Activated naive CD8-positive, alpha-beta T cell treated with anti-CD3 and anti-CD28 coated beads, Interleukin-2, amount 10 ng/mL, durations not matched to agents 7 days and 5 days (primary cell): ENCODE measurements at regions not wholly inside any gene's neighbourhood (a gene's known extent, or its start where the extent isn't known, plus 50 kb on each side); places are given as distances from the start of the nearest gene placed in this dataset.

Experiments used
- ATAC-seq: fragments of 150-1000 bp; cut with Tn5 transposase; one replicate; pipeline ENCODE4 v1.10.0; 2021; ENCODE audit warnings: low read depth, moderate library complexity
- POLR2A ChIA-PET: fragments of 350-600 bp; sonication (Branson Sonifier 250); formaldehyde crosslinking; loops from one replicate; lab custom pipeline; 2021; ENCODE audit warnings: antibody characterized with exemption; lab: Charles Lee
- DNase-seq: peaks from one replicate; pipeline ENCODE4 v3.0.0; 2021
- H3K27ac Mint-ChIP-seq: one replicate; pipeline ENCODE4 v1.8.0; 2022; ENCODE audit warnings: mild to moderate bottlenecking, mixed read lengths
- H3K27me3 Mint-ChIP-seq: one replicate; pipeline ENCODE4 v1.8.0; 2022; ENCODE audit warnings: mild to moderate bottlenecking, moderate library complexity, mixed read lengths
- H3K36me3 Mint-ChIP-seq: one replicate; pipeline ENCODE4 v1.8.0; 2021; ENCODE audit warnings: mild to moderate bottlenecking, mixed read lengths
- H3K4me1 Mint-ChIP-seq: one replicate; pipeline ENCODE4 v1.8.0; 2021; ENCODE audit warnings: mixed read lengths
- H3K4me3 Mint-ChIP-seq: one replicate; pipeline ENCODE4 v1.8.0; 2022; ENCODE audit warnings: mild to moderate bottlenecking, moderate library complexity, mixed read lengths
- H3K9me3 Mint-ChIP-seq: one replicate; pipeline ENCODE4 v1.8.0; 2021; ENCODE audit warnings: mixed read lengths

GRCh38 chr6:6525933-6526332 is 62.6 kb upstream of the LY86 start:
- H3K4me3 Mint-ChIP-seq = no peak overlapping the region
- no peak overlapping the region for H3K27ac Mint-ChIP-seq
- ATAC-seq (no peak), DNase-seq (no peak)
- H3K9me3 Mint-ChIP-seq = no peaks in the 10 kb centered on the region
- H3K27me3 Mint-ChIP-seq = peaks cover 51% of the 10 kb centered on the region
- H3K36me3 Mint-ChIP-seq = no peaks in the 10 kb centered on the region
- POLR2A ChIA-PET = no interaction called here
- H3K4me1 Mint-ChIP-seq = no peaks in the 10 kb centered on the region

DNA sequence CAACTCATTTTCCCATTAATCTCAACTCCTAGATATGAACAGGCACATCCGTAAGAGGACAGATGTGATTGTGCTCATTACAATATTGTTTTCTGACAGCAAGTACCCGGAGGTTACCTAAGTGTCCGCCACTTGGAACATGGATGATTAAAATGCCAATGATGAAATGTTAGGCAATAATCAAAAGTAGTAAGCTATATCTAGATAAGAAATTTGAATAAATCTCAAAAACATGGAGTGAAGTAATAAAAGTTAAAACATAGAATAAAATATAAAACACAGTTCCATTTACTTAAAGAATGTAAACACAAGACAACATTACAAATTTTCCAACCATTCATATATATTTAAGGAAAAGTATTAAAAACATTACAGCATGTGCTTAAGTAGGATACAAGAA is 59.2 kb upstream of the LY86 start:
- Mint-ChIP-seq H3K4me1 (no peaks in the 10 kb centered on the region), H3K4me3 (no peak overlapping the region), H3K9me3 (no peaks in the 10 kb centered on the region), H3K27ac (no peak overlapping the region), H3K27me3 (peaks cover 51% of the 10 kb centered on the region), H3K36me3 (no peaks in the 10 kb centered on the region)
- POLR2A ChIA-PET = no interaction called here
- ATAC-seq (no peak), DNase-seq (no peak)

DNA sequence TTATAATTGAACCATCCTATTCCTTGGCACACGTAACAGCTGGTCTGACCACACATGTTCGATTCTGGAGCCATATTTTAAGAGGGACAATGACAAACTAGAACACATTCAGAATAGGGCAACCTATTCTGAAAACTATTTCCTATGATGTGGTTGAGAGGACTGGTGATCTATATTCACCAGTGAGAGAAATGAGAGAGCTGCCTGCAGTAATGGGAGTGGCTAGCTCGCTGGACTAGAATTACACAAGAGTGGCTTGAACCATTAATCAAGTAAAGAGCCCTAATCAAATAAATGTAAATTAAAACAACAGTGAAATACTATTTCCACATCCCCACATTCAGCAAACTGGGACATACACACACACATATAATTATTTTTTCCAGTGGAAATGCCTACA is 55.3 kb upstream of the LY86 start:
- POLR2A ChIA-PET = no interaction called here
- Mint-ChIP-seq H3K4me1 (no peaks in the 10 kb centered on the region), H3K27ac (no peak overlapping the region), H3K27me3 (peaks cover 28% of the 10 kb centered on the region), H3K36me3 (no peaks in the 10 kb centered on the region), H3K9me3 (no peaks in the 10 kb centered on the region), H3K4me3 (no peak overlapping the region)
- no peak for DNase-seq
- ATAC-seq = no peak

DNA sequence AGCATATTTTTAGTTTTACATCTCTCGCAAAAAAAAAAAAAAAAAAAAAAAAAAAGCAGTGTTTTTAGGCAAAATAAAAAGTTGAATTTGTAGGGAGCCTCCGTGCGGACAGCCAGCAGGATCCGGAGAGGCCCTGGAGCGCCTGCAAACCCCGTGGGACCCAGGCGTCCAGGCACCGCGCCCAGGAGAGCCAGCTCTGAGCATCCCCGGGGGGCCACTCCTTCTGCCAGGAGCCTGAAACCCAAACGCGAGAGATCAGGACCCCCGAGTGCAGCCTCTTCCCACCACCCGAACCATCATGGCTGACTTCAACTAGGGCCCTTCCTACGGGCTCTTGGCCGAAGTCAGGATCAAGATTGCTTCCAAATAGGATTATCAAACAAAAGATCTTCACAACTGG is 54.1 kb upstream of the LY86 start:
- H3K4me1 Mint-ChIP-seq = peaks cover 3% of the 10 kb centered on the region
- no peak for ATAC-seq
- H3K27ac Mint-ChIP-seq = no peak overlapping the region
- peaks cover 32% of the 10 kb centered on the region for H3K27me3 Mint-ChIP-seq
- no peak for DNase-seq
- POLR2A ChIA-PET = no interaction called here
- H3K36me3 Mint-ChIP-seq = no peaks in the 10 kb centered on the region
- no peaks in the 10 kb centered on the region for H3K9me3 Mint-ChIP-seq
- no peak overlapping the region for H3K4me3 Mint-ChIP-seq

DNA sequence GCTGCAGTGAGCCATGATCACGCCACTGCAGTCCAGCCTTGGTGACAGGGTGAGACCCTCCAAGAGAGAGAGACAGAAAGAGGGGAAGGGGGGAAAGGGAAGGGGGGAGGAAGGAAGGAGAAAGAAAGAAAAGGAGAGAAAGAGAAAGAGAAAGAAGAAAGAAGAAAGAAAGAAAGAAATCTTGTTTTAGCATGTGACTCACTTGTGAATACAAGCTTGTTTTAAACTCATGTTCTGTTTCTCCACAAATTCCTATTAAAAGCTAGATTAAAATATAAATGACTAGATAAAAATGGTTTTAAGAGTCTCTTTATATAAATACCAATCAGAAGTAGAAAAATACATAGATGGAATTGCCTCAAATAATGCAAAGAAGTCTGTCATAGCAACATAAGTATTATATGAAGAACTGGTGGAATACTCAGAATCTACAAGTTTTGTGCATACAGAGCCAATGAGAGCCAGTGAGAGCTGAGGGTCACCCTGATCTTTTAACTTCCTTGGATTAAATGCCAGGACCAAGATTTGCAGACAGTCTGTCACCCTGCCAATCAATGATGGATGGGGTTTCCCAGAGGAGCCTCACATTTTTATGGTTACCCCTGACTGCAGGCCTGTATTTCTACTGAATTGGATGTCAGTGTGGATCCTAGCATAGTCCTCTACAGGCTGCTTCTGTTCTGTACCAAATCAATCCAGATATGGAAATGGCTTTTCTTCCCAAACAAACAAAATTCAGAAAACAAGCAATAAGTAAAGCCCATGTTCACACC is 50.8 kb upstream of the LY86 start:
- DNase-seq (no peak), ATAC-seq (no peak)
- H3K9me3 Mint-ChIP-seq = peaks cover 1% of the 10 kb centered on the region
- H3K27me3 Mint-ChIP-seq = peaks cover 44% of the 10 kb centered on the region
- no peaks in the 10 kb centered on the region for H3K36me3 Mint-ChIP-seq
- H3K27ac Mint-ChIP-seq = no peak overlapping the region
- POLR2A ChIA-PET = no interaction called here
- no peak overlapping the region for H3K4me3 Mint-ChIP-seq
- peaks cover 3% of the 10 kb centered on the region for H3K4me1 Mint-ChIP-seq

DNA sequence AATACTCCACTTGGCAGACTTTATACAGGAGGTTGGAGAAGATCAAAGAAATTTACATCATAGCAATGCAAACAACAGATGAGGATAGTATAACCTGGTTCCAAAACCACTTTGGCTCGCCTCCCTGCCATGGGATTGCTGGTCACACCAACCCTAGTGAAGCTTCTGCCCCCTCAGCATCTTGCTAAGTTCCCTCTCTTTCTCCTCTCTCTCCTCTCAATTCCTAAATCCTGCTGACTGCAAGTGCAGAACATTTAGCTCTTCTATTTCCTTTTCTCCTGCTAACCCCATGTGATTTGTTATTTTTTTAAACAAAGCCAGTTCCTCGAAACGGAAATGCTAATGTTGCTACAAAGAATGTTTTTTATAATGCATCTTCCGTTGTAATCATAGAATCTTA is 50.3 kb upstream of the LY86 start:
- Mint-ChIP-seq H3K9me3 (peaks cover 1% of the 10 kb centered on the region), H3K27me3 (peaks cover 47% of the 10 kb centered on the region), H3K36me3 (no peaks in the 10 kb centered on the region), H3K4me3 (no peak overlapping the region), H3K4me1 (peaks cover 3% of the 10 kb centered on the region), H3K27ac (no peak overlapping the region)
- POLR2A ChIA-PET = no interaction called here
- ATAC-seq (no peak), DNase-seq (no peak)
